ENCODE measurements at regions not wholly inside any gene's neighbourhood (a gene's known extent, or its start where the extent isn't known, plus 50 kb on each side); places are given as distances from the start of the nearest gene placed in this dataset.

DNA sequence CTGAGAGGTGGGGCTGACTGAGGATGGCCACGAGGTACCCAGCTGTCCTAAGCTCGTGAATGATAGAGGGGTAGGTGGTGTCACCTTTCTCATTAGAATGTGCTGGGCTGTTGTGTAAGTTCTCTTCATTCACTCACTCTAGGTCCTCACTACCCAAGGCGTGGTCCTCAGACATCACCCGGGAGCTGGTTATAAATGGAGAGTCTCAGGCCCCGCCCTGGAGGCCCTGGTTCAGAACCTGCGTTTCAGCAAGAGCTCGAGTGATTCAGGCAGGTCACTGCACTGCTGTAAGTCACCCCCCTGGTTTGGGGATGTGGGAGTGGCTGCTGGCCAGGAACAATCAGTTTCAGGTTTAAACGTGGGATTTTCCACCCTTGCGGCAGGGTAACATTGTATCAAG lies 139.8 kb downstream of the FOXL1 start:
- H3K4me3 ChIP-seq, result no peak overlapping the region
- no peaks in the 10 kb centered on the region for H3K27me3 ChIP-seq
- H3K27ac ChIP-seq, result no peak overlapping the region
- TF ChIP-seq POLR2A (IDR thresholded peaks at IDR 0.05) (no peak), POLR2AphosphoS5 (IDR thresholded peaks at IDR 0.05; ENCODE audit: insufficient read depth in 1 of 2, low read depth in 1 of 2) (no peak), CTCF (IDR thresholded peaks at IDR 0.05) (no peak)
- no peaks in the 10 kb centered on the region for H3K36me3 ChIP-seq
- no peaks in the 10 kb centered on the region for H3K4me1 ChIP-seq
- no peaks in the 10 kb centered on the region for H3K9me3 ChIP-seq
- no peak for DNase-seq (ENCODE audit: extremely low spot score in 2 of 2)
- intact Hi-C loops (cut with DNase I), result no loop called here

DNA sequence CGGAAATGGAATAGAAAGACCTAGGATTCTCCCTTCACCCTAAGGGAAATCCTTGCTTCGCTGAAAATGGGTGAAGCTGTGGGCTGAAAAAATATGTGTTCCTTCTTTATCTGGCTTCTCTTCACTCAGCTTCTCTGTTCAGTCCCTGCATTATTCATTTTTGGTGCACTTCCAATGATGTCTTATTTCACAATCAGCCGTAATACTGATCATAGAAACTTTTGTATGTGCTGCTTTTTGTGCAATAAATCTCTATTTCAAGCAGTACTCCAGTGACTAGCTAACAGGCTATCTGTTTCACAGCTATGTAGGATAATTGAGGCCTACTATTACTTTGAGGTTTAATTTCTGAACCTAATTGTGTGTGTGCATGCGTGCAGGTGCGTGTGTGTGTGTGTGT lies 144.6 kb downstream of the FOXL1 start:
- DNase-seq (ENCODE audit: extremely low spot score in 2 of 2), result no peak
- no peak overlapping the region for H3K4me3 ChIP-seq
- TF ChIP-seq POLR2AphosphoS5 (IDR thresholded peaks at IDR 0.05; ENCODE audit: insufficient read depth in 1 of 2, low read depth in 1 of 2) (no peak), CTCF (IDR thresholded peaks at IDR 0.05) (no peak)
- H3K9me3 ChIP-seq, result no peaks in the 10 kb centered on the region
- H3K27me3 ChIP-seq, result no peaks in the 10 kb centered on the region
- intact Hi-C loops (cut with DNase I), result no loop called here
- H3K36me3 ChIP-seq, result no peaks in the 10 kb centered on the region
- no peaks in the 10 kb centered on the region for H3K4me1 ChIP-seq
- no peak overlapping the region for H3K27ac ChIP-seq

GRCh38 chr16:86723689-86724088 lies 145.3 kb downstream of the FOXL1 start:
- no peaks in the 10 kb centered on the region for H3K4me1 ChIP-seq
- no peak for DNase-seq (ENCODE audit: extremely low spot score in 2 of 2)
- H3K27ac ChIP-seq, result no peak overlapping the region
- H3K27me3 ChIP-seq, result no peaks in the 10 kb centered on the region
- no peaks in the 10 kb centered on the region for H3K36me3 ChIP-seq
- no peak overlapping the region for H3K4me3 ChIP-seq
- H3K9me3 ChIP-seq, result no peaks in the 10 kb centered on the region
- TF ChIP-seq POLR2A (IDR thresholded peaks at IDR 0.05) (no peak), CTCF (IDR thresholded peaks at IDR 0.05) (no peak), POLR2AphosphoS5 (IDR thresholded peaks at IDR 0.05; ENCODE audit: insufficient read depth in 1 of 2, low read depth in 1 of 2) (no peak)
- intact Hi-C loops (cut with DNase I), result no loop called here

GRCh38 chr16:86725401-86725800 lies 147.1 kb downstream of the FOXL1 start:
- no peaks in the 10 kb centered on the region for H3K4me1 ChIP-seq
- no peak overlapping the region for H3K27ac ChIP-seq
- H3K4me3 ChIP-seq, result no peak overlapping the region
- TF ChIP-seq CTCF (IDR thresholded peaks at IDR 0.05) (no peak), POLR2AphosphoS5 (IDR thresholded peaks at IDR 0.05; ENCODE audit: insufficient read depth in 1 of 2, low read depth in 1 of 2) (no peak), POLR2A (IDR thresholded peaks at IDR 0.05) (no peak)
- no peak for DNase-seq (ENCODE audit: extremely low spot score in 2 of 2)
- H3K9me3 ChIP-seq, result no peaks in the 10 kb centered on the region
- H3K27me3 ChIP-seq, result no peaks in the 10 kb centered on the region
- intact Hi-C loops (cut with DNase I), result no loop called here
- no peaks in the 10 kb centered on the region for H3K36me3 ChIP-seq

DNA sequence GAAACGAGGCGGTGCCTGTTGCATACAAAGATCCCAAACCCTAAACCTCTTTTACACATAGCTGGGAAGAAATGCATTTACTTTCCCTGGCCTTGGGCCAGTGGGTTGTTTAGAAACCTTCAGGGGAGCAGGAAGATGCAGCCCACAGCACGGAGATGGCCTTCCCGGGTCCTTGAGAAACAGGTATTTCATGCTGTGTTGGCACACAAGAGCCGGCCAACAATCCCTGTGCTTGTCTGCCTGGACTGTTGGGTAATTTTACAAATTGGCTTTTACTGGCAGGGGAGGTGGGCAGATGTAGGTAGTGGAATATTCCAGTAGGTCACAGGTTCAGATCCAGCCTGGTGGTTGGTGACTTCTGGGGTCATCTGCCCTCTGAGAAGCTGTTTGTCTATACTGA lies 148.0 kb downstream of the FOXL1 start:
- intact Hi-C loops (cut with DNase I), result no loop called here
- TF ChIP-seq CTCF (IDR thresholded peaks at IDR 0.05), result no peak
- no peaks in the 10 kb centered on the region for H3K27me3 ChIP-seq
- DNase-seq (ENCODE audit: extremely low spot score in 2 of 2), result no peak
- no peaks in the 10 kb centered on the region for H3K4me1 ChIP-seq
- no peaks in the 10 kb centered on the region for H3K9me3 ChIP-seq
- H3K36me3 ChIP-seq, result no peaks in the 10 kb centered on the region
- no peak overlapping the region for H3K27ac ChIP-seq
- no peak overlapping the region for H3K4me3 ChIP-seq

Data from vagina (tissue), 2 donors.